ENCODE measurements at regions not wholly inside any gene's neighbourhood (a gene's known extent, or its start where the extent isn't known, plus 50 kb on each side); places are given as distances from the start of the nearest gene placed in this dataset.

DNA sequence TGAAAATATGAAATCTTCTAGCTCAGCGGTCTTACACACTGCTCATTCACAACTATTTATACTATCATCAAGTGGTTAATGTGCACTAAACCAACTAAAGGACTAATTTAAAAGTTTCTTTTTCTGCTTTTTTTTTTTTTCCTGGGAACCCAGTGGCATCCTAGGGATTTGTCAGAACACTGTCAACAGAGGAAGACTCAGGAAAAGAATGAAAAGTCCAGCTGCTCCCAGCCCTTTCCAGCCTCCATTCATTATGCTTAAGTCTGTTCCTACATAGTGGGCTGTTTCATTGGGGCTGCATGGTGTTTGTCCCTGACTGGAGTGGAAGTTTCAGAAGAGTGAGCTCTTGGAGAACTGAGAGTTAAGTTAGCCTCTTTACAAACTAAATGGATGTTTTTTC, 391.1 kb downstream of the AASDHPPT start:
- TF ChIP-seq POLR2A (IDR thresholded peaks at IDR 0.05) (no peak), POLR2AphosphoS5 (IDR thresholded peaks at IDR 0.05) (no peak)
- TF ChIP-seq, protein P1, sequence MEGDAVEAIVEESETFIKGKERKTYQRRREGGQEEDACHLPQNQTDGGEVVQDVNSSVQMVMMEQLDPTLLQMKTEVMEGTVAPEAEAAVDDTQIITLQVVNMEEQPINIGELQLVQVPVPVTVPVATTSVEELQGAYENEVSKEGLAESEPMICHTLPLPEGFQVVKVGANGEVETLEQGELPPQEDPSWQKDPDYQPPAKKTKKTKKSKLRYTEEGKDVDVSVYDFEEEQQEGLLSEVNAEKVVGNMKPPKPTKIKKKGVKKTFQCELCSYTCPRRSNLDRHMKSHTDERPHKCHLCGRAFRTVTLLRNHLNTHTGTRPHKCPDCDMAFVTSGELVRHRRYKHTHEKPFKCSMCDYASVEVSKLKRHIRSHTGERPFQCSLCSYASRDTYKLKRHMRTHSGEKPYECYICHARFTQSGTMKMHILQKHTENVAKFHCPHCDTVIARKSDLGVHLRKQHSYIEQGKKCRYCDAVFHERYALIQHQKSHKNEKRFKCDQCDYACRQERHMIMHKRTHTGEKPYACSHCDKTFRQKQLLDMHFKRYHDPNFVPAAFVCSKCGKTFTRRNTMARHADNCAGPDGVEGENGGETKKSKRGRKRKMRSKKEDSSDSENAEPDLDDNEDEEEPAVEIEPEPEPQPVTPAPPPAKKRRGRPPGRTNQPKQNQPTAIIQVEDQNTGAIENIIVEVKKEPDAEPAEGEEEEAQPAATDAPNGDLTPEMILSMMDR (IDR thresholded peaks at IDR 0.05), result no peak

All from breast epithelium (tissue), 3 donors.